GM23248 (cell line): ENCODE measurements at regions not wholly inside any gene's neighbourhood (a gene's known extent, or its start where the extent isn't known, plus 50 kb on each side); places are given as distances from the start of the nearest gene placed in this dataset.

Experiments used
- DNase-seq: peaks from one replicate; pipeline ENCODE4 v3.0.0-alpha.2; 2015
- H2AFZ ChIP-seq: fragments of 200-600 bp; sonication (generic); 2 replicates; pipeline ENCODE4 v1.6.1; 2016; ENCODE audit warnings: antibody characterized with exemption
- H3F3A ChIP-seq: fragments of 200-600 bp; sonication (generic); 2 replicates; pipeline ENCODE4 v1.6.1; 2016; ENCODE audit warnings: mild to moderate bottlenecking, antibody characterized with exemption, mixed run types; ENCODE audit not compliant: insufficient read depth
- H3K27ac ChIP-seq: fragments of 200-600 bp; sonication (generic); 2 replicates; pipeline ENCODE4 v1.5.1; 2016; ENCODE audit warnings: mild to moderate bottlenecking
- H3K27me3 ChIP-seq: fragments of 200-600 bp; sonication (generic); replicated peaks from 2 replicates; pipeline ENCODE4 v1.6.1; 2016; ENCODE audit warnings: mild to moderate bottlenecking; ENCODE audit not compliant: insufficient read depth
- H3K36me3 ChIP-seq: fragments of 200-600 bp; sonication (generic); 2 replicates; pipeline ENCODE4 v1.6.1; 2016; ENCODE audit warnings: low read depth, mild to moderate bottlenecking
- H3K4me1 ChIP-seq: fragments of 200-600 bp; sonication (generic); 2 replicates; pipeline ENCODE4 v1.6.1; 2016; ENCODE audit warnings: mild to moderate bottlenecking; ENCODE audit not compliant: insufficient read depth
- H3K4me2 ChIP-seq: fragments of 200-600 bp; sonication (generic); one replicate; pipeline ENCODE4 v1.6.1; 2016; ENCODE audit warnings: mild to moderate bottlenecking; ENCODE audit not compliant: unreplicated experiment
- H3K4me3 ChIP-seq: fragments of 200-600 bp; sonication (generic); 2 replicates; pipeline ENCODE4 v1.5.1; 2016; ENCODE audit warnings: mild to moderate bottlenecking
- H3K79me2 ChIP-seq: fragments of 200-600 bp; sonication (generic); 2 replicates; pipeline ENCODE4 v1.6.1; 2016; ENCODE audit warnings: mild to moderate bottlenecking; ENCODE audit not compliant: insufficient read depth
- H3K9ac ChIP-seq: fragments of 200-600 bp; sonication (generic); 2 replicates; pipeline ENCODE4 v1.6.1; 2016; ENCODE audit warnings: mild to moderate bottlenecking
- H3K9me2 ChIP-seq: fragments of 200-600 bp; sonication (generic); 2 replicates; pipeline ENCODE4 v1.6.1; 2016; ENCODE audit warnings: mixed run types, mild to moderate bottlenecking, moderate library complexity; ENCODE audit not compliant: insufficient read depth
- H3K9me3 ChIP-seq: fragments of 200-600 bp; sonication (generic); one replicate; pipeline ENCODE4 v1.6.1; 2017; ENCODE audit warnings: low read depth
- H4K20me1 ChIP-seq: fragments of 200-600 bp; sonication (generic); 2 replicates; pipeline ENCODE4 v1.6.0; 2016; ENCODE audit not compliant: insufficient read depth
- EZH2 ChIP-seq: fragments of 200-600 bp; sonication (generic); IDR thresholded peaks from 2 replicates; pipeline ENCODE4 v1.6.1; 2018; ENCODE audit warnings: antibody characterized with exemption, mild to moderate bottlenecking; ENCODE audit not compliant: insufficient read depth, poor library complexity, severe bottlenecking
- EZH2phosphoT487 ChIP-seq: fragments of 200-600 bp; sonication (generic); IDR thresholded peaks from 2 replicates; pipeline ENCODE4 v1.6.1; 2018; ENCODE audit warnings: antibody characterized with exemption, moderate library complexity, mild to moderate bottlenecking, low read depth; ENCODE audit not compliant: insufficient read depth
- WGBS, 2 experiments: methylation state at CpG; one replicate each; pipeline ENCODE4 v1.1.6; 2015 to 2017; ENCODE audit warnings: low lambda C conversion rate in 2 of 2, low coverage in 1 of 2; ENCODE audit errors: missing lambda C conversion rate in 2 of 2; 5-methylcytosine and 5-hydroxymethylcytosine counted together
- in situ Hi-C: fragments of 300-500 bp; cut with MboI; formaldehyde crosslinking; loops from 2 replicates; pipeline ENCODE4 v1.15.0; 2020

GRCh38 chr2:78908973-78909372, 116.5 kb upstream of the REG3G start:
- Histone ChIP-seq H3K27ac (no peak overlapping the region), H3F3A (no peaks in the 10 kb centered on the region), H3K27me3 (no peaks in the 10 kb centered on the region), H3K9ac (no peak overlapping the region), H3K4me2 (no peak overlapping the region), H3K9me2 (no peaks in the 10 kb centered on the region), H3K4me1 (no peaks in the 10 kb centered on the region), H3K79me2 (no peaks in the 10 kb centered on the region), H3K4me3 (no peak overlapping the region), H2AFZ (no peak overlapping the region), H4K20me1 (no peaks in the 10 kb centered on the region), H3K36me3 (no peaks in the 10 kb centered on the region), H3K9me3 (no peaks in the 10 kb centered on the region)
- in situ Hi-C loops = no loop called here
- WGBS, 2 experiments = 26 to 45% methylated on average over 4 of the region's 4 CpGs
- TF ChIP-seq EZH2phosphoT487 (no peak), EZH2 (no peak)
- no peak for DNase-seq

DNA sequence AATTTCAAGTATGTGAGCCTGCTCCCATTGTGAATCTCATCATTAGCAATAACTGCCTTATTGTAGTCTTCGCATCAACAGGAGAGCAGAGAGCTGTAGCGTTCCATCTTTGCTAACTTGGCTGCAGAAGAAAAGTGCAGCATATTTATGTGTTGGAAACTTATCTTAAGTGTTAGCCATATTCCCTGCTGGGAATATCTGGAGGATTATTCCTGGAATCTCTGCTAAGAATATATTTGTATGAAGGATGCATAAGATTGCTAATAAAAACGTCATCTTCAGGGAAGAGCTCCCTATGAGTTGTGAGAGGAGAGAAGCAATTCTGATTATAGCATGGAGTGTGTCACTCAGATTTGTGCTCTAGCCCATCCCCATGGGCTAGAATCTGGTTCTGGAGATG, 115.1 kb upstream of the REG3G start:
- in situ Hi-C loops = no loop called here
- no peak overlapping the region for H3K27ac ChIP-seq
- H3K79me2 ChIP-seq = no peaks in the 10 kb centered on the region
- H3K9ac ChIP-seq = no peak overlapping the region
- no peak overlapping the region for H3K4me2 ChIP-seq
- TF ChIP-seq EZH2 = no peak
- TF ChIP-seq EZH2phosphoT487 = no peak
- no peaks in the 10 kb centered on the region for H3K9me2 ChIP-seq
- no peaks in the 10 kb centered on the region for H3K4me1 ChIP-seq
- no peak for DNase-seq
- no peaks in the 10 kb centered on the region for H3K36me3 ChIP-seq
- no peak overlapping the region for H3K4me3 ChIP-seq
- no peaks in the 10 kb centered on the region for H4K20me1 ChIP-seq
- H2AFZ ChIP-seq = no peak overlapping the region
- no peaks in the 10 kb centered on the region for H3K27me3 ChIP-seq
- no peaks in the 10 kb centered on the region for H3K9me3 ChIP-seq
- 28 to 34% methylated on average over 3 of the region's 3 CpGs for WGBS, 2 experiments
- H3F3A ChIP-seq = no peaks in the 10 kb centered on the region

DNA sequence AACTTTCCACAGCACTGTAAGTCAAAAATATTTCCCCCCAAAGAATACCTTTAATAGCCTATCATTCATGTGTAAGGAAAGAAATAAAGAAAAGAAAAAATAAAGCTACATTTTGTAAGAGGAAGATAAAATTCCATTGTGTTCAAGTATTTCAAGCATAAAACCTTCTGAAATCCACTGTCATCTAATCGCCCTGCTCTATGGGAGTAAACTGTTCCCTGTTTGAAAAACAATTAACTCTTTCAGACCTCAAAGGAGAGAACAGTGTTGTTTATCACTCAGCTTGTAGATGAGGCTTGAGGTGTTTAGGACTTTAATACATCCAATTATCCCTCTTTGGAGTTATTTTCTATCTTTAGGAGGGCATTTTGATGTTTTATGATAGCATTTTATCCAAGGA, 112.2 kb upstream of the REG3G start:
- DNase-seq = no peak
- in situ Hi-C loops = no loop called here
- TF ChIP-seq EZH2 (no peak), EZH2phosphoT487 (no peak)

DNA sequence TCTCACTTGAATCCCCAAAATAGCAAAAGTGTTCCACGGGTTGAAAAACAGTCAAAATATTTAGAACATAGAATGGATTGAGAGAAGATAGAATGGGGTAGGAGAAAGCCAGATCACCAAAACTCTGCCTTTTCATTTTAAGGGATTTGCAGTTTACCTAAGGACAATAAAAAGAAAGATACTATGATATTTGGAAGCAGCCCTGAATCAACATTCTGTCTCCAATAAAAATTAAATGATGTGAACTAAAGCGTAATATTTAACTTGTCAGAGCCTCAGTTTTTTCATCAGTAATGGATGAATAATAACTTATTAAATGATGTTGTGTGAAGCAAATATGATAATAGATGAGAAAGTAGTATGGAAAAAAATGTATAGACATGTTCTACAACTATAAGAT, 100.2 kb upstream of the REG3G start:
- Histone ChIP-seq H3K4me2 (no peak overlapping the region), H3K27ac (no peak overlapping the region), H3K9me3 (no peaks in the 10 kb centered on the region), H3K4me1 (no peaks in the 10 kb centered on the region), H3K4me3 (no peak overlapping the region), H3K79me2 (no peaks in the 10 kb centered on the region), H3F3A (no peaks in the 10 kb centered on the region), H3K36me3 (no peaks in the 10 kb centered on the region), H3K27me3 (no peaks in the 10 kb centered on the region), H3K9ac (no peak overlapping the region), H4K20me1 (no peaks in the 10 kb centered on the region), H2AFZ (no peak overlapping the region), H3K9me2 (no peaks in the 10 kb centered on the region)
- 13 to 26% methylated on average over 2 of the region's 2 CpGs for WGBS, 2 experiments
- DNase-seq = no peak
- TF ChIP-seq EZH2phosphoT487 (no peak), EZH2 (no peak)
- in situ Hi-C loops = no loop called here

More for the DNA sequence above, 112.2 kb upstream of the REG3G start:
- Histone ChIP-seq H3K4me2 (no peak overlapping the region), H3K9me3 (no peaks in the 10 kb centered on the region), H3K79me2 (no peaks in the 10 kb centered on the region), H3F3A (no peaks in the 10 kb centered on the region), H3K9ac (no peak overlapping the region), H2AFZ (no peak overlapping the region), H3K4me1 (no peaks in the 10 kb centered on the region), H3K9me2 (no peaks in the 10 kb centered on the region), H3K4me3 (no peak overlapping the region), H3K27me3 (no peaks in the 10 kb centered on the region), H3K36me3 (no peaks in the 10 kb centered on the region), H4K20me1 (no peaks in the 10 kb centered on the region), H3K27ac (no peak overlapping the region)
- 12 to 17% methylated on average over 1 of the region's 1 CpG for WGBS, 2 experiments

DNA sequence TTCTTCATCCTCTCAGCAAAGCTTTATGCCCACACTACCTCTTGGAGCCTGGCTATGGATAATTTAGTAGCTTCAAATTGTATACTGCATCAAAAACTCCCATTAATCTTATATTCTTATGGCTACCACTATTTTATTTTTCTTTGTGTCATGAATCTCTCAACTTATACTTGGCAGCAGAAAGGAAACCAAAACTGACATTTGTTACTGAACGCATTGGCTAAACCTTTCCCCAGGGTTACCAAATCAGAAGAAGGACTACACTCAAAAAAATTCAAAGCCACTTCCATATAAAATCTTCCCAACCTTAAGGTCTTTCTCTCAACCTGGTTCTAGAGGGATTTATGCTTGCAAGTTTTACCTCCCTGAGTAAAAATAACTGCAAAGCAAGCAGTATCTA, 97.0 kb upstream of the REG3G start:
- in situ Hi-C loops = no loop called here

More for the DNA sequence above, 97.0 kb upstream of the REG3G start:
- no peak overlapping the region for H3K27ac ChIP-seq
- no peak for DNase-seq
- TF ChIP-seq EZH2phosphoT487 = no peak
- TF ChIP-seq EZH2 = no peak
- H3K4me2 ChIP-seq = no peak overlapping the region
- no peak overlapping the region for H2AFZ ChIP-seq
- no peaks in the 10 kb centered on the region for H3F3A ChIP-seq
- no peaks in the 10 kb centered on the region for H4K20me1 ChIP-seq
- no peaks in the 10 kb centered on the region for H3K9me2 ChIP-seq
- H3K4me3 ChIP-seq = no peak overlapping the region
- H3K79me2 ChIP-seq = no peaks in the 10 kb centered on the region
- H3K36me3 ChIP-seq = no peaks in the 10 kb centered on the region
- H3K27me3 ChIP-seq = no peaks in the 10 kb centered on the region
- H3K9ac ChIP-seq = no peak overlapping the region
- no peaks in the 10 kb centered on the region for H3K9me3 ChIP-seq
- WGBS, 2 experiments = 21 to 32% methylated on average over 1 of the region's 1 CpG
- no peaks in the 10 kb centered on the region for H3K4me1 ChIP-seq
